Upper lobe of right lung (tissue), 1 donor: ENCODE measurements at regions not wholly inside any gene's neighbourhood (a gene's known extent, or its start where the extent isn't known, plus 50 kb on each side); places are given as distances from the start of the nearest gene placed in this dataset.

Experiments
- ATAC-seq: fragments of 200-7000 bp; cut with Tn5 transposase; one replicate; pipeline ENCODE4 v1.9.1; 2020; ENCODE audit warnings: mild to moderate bottlenecking, moderate library complexity
- DNase-seq: peaks from one replicate; pipeline ENCODE4 v3.0.0-alpha.2; 2020
- H3K27ac ChIP-seq: fragments of 200-600 bp; one replicate; pipeline ENCODE4 v1.8.0; 2022
- H3K27me3 ChIP-seq: fragments of 200-600 bp; one replicate; pipeline ENCODE4 v1.8.0; 2022; ENCODE audit warnings: mild to moderate bottlenecking
- H3K36me3 ChIP-seq: fragments of 200-600 bp; one replicate; pipeline ENCODE4 v1.8.0; 2022
- H3K4me1 ChIP-seq: fragments of 200-600 bp; one replicate; pipeline ENCODE4 v1.8.0; 2022
- H3K4me3 ChIP-seq: fragments of 200-600 bp; one replicate; pipeline ENCODE4 v1.8.0; 2022; ENCODE audit warnings: mild to moderate bottlenecking
- H3K9me3 ChIP-seq: fragments of 200-600 bp; one replicate; pipeline ENCODE4 v1.8.0; 2022
- intact Hi-C: fragments of 100-400 bp; cut with DNase I; formaldehyde crosslinking; loops from one replicate; pipeline ENCODE4 v1.11.0; 2022
- TF ChIP-seq, protein P1 (sequence below): fragments of 200-600 bp; IDR thresholded peaks from one replicate; pipeline ENCODE4 v1.8.0; 2022; ENCODE audit warnings: antibody characterized with exemption
- donor health status: DM: no; HTN: yes; CAD: no; lungs with severe emphysema.

DNA sequence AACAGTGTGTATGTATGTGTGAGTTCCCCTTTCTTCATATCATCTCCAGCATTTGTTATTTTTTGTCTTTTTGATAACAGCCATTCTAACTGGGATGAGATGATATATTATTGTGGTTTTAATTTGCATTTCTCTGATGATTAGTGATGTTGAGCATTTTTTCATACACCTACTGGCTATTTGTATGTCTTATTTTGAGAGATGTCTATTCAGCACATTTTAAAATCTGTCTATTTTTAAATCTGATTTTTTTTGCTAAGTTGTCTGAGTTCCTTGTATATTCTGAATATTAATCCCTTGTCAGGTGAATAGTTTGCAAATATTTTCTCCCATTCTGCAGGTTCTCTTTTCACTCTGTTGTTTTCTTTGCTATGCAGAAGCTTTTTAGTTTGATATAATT is 469.1 kb downstream of the FUT8 start:
- no peaks in the 10 kb centered on the region for H3K27me3 ChIP-seq
- H3K4me3 ChIP-seq = no peak overlapping the region
- H3K27ac ChIP-seq = no peak overlapping the region
- no peaks in the 10 kb centered on the region for H3K9me3 ChIP-seq
- H3K4me1 ChIP-seq = no peaks in the 10 kb centered on the region
- no peaks in the 10 kb centered on the region for H3K36me3 ChIP-seq
- intact Hi-C loops = no loop called here
- no peak for ATAC-seq
- TF ChIP-seq, protein P1, sequence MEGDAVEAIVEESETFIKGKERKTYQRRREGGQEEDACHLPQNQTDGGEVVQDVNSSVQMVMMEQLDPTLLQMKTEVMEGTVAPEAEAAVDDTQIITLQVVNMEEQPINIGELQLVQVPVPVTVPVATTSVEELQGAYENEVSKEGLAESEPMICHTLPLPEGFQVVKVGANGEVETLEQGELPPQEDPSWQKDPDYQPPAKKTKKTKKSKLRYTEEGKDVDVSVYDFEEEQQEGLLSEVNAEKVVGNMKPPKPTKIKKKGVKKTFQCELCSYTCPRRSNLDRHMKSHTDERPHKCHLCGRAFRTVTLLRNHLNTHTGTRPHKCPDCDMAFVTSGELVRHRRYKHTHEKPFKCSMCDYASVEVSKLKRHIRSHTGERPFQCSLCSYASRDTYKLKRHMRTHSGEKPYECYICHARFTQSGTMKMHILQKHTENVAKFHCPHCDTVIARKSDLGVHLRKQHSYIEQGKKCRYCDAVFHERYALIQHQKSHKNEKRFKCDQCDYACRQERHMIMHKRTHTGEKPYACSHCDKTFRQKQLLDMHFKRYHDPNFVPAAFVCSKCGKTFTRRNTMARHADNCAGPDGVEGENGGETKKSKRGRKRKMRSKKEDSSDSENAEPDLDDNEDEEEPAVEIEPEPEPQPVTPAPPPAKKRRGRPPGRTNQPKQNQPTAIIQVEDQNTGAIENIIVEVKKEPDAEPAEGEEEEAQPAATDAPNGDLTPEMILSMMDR = no peak
- DNase-seq = no peak

DNA sequence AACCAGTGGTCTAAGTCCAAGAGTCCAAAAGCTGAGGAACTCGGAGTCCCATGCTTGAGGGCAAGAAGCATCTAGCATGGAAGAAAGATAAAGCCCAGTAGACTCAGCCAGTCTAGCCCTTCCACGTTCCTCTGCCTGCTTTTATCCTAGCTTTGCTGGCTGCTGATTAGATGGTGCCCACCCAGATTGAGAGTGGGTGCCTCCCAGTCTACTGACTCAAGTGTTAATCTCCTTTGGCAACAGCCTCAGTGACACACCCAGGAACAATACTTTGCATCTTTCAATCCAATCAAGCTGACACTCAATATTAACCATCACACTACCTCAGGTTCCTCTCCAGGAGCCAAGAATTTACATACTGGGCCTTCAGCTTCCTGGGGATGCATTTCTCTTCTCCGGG is 476.1 kb downstream of the FUT8 start:
- Histone ChIP-seq H3K4me1 (no peaks in the 10 kb centered on the region), H3K36me3 (no peaks in the 10 kb centered on the region), H3K27me3 (no peaks in the 10 kb centered on the region), H3K9me3 (no peaks in the 10 kb centered on the region), H3K27ac (no peak overlapping the region), H3K4me3 (no peak overlapping the region)
- intact Hi-C loops = no loop called here
- no peak for DNase-seq
- no peak for ATAC-seq
- TF ChIP-seq, protein P1 = no peak

DNA sequence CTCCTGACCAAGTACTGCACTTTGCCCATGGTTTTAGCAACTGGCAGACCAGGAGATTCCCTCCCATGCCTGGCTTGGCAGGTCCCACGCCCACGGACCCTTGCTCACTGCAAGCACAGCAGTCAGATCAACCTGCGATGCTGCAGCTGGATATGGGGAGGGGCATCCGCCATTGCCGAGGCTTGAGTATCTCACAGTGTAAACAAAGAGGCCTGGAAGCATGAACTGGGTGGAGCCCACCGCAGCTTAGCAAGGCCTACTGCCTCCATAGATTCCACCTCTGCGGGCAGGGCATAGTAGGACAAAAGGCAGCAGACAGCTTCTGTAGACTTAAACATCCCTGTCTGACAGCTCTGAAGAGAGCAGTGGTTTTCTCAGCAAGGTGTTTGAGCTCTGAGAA is 479.8 kb downstream of the FUT8 start:
- Histone ChIP-seq H3K27ac (no peak overlapping the region), H3K4me1 (no peaks in the 10 kb centered on the region), H3K4me3 (no peak overlapping the region), H3K36me3 (no peaks in the 10 kb centered on the region), H3K27me3 (no peaks in the 10 kb centered on the region), H3K9me3 (no peaks in the 10 kb centered on the region)
- DNase-seq (no peak), ATAC-seq (no peak)
- intact Hi-C loops = no loop called here
- TF ChIP-seq, protein P1 = no peak

DNA sequence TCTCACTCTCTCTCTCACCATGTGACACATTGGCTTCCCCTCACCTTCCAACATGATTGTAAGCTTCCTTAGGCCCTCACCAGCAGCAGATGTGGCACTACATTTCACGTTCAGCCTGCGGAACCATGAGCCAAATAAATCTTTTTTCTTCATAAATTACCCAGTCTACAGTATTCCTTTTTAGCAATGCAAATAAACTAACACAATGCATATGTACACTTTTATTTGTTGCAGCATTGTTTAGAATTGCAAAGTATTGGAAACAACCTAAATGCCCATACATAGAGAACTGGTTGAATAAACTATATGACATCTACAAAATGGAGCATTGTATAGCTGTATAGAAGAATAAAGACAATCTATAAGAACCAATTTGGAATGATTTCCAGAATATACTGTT is 487.6 kb downstream of the FUT8 start:
- intact Hi-C loops = no loop called here
- Histone ChIP-seq H3K27ac (no peak overlapping the region), H3K4me1 (no peaks in the 10 kb centered on the region), H3K27me3 (no peaks in the 10 kb centered on the region), H3K4me3 (no peak overlapping the region), H3K36me3 (no peaks in the 10 kb centered on the region), H3K9me3 (no peaks in the 10 kb centered on the region)
- ATAC-seq = no peak
- TF ChIP-seq, protein P1 = no peak
- DNase-seq = no peak

DNA sequence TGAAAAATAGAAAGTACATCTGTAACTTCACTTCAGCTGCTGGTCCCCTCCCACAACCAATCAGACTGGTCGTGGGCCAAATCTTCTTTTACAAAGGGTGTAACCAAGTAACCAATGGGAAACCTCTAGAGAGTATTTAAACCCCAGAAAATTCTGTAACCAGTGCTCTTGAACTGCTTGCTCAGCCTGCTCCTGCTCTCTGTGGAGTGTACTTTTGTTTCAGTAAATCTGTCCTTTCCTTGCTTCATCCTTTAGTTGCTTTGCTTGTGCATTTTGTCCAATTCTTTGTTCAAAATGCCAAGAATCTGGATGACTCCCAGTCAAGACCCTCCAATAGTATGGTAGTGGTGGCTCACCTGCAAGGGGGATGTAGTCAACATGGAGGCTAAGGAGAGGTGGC is 489.1 kb downstream of the FUT8 start:
- ATAC-seq = no peak

DNA sequence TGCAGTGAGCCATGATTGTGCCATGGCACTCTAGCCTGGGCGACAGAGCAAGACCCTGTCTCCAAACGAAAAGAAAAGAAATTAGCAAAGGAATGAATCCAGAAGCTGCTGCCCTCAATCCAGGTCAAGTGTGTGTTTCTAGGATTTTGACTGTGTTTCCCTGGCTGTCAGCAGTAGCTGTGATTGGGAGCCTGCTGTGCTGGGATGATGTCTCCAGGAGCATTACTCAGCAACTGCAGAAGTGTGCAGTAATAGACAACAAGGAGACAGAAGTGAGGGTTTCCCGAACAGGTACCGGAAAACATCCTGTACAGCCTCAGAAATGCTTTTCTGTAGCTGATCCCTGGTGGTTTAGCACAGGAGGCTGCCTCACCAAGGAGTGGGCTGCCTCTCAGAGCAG is 492.5 kb downstream of the FUT8 start:
- Histone ChIP-seq H3K4me1 (no peaks in the 10 kb centered on the region), H3K9me3 (no peaks in the 10 kb centered on the region), H3K27ac (no peak overlapping the region), H3K4me3 (no peak overlapping the region), H3K36me3 (no peaks in the 10 kb centered on the region), H3K27me3 (no peaks in the 10 kb centered on the region)
- ATAC-seq (no peak), DNase-seq (no peak)
- TF ChIP-seq, protein P1 = no peak
- intact Hi-C loops = no loop called here

More for the DNA sequence above, 489.1 kb downstream of the FUT8 start:
- Histone ChIP-seq H3K27me3 (no peaks in the 10 kb centered on the region), H3K27ac (no peak overlapping the region), H3K36me3 (no peaks in the 10 kb centered on the region), H3K4me1 (no peaks in the 10 kb centered on the region), H3K4me3 (no peak overlapping the region), H3K9me3 (no peaks in the 10 kb centered on the region)
- TF ChIP-seq, protein P1 = no peak
- no peak for DNase-seq
- intact Hi-C loops = no loop called here
